ENCODE measurements at regions not wholly inside any gene's neighbourhood (a gene's known extent, or its start where the extent isn't known, plus 50 kb on each side); places are given as distances from the start of the nearest gene placed in this dataset.
"Not testable (repeated sequence)": the region's sequence is repeated elsewhere in the genome, so short reads cannot be mapped to it uniquely, and the experiment has no call there.

GRCh38 chr16:26983426-26983825 lies 83.3 kb upstream of the C16orf82 start:
- H3K4me1 Mint-ChIP-seq, result no peaks in the 10 kb centered on the region
- H3K27me3 Mint-ChIP-seq, result peaks cover 28% of the 10 kb centered on the region
- H3K9me3 ChIP-seq (ENCODE audit: control insufficient read depth, low read length, poor library complexity, severe bottlenecking), result no peaks in the 10 kb centered on the region
- no peak overlapping the region for H3K27ac Mint-ChIP-seq
- no peak overlapping the region for H3K4me3 Mint-ChIP-seq
- no peak for DNase-seq
- ATAC-seq, result no peak
- peaks cover 2% of the 10 kb centered on the region for H3K36me3 Mint-ChIP-seq (ENCODE audit: low read depth)

DNA sequence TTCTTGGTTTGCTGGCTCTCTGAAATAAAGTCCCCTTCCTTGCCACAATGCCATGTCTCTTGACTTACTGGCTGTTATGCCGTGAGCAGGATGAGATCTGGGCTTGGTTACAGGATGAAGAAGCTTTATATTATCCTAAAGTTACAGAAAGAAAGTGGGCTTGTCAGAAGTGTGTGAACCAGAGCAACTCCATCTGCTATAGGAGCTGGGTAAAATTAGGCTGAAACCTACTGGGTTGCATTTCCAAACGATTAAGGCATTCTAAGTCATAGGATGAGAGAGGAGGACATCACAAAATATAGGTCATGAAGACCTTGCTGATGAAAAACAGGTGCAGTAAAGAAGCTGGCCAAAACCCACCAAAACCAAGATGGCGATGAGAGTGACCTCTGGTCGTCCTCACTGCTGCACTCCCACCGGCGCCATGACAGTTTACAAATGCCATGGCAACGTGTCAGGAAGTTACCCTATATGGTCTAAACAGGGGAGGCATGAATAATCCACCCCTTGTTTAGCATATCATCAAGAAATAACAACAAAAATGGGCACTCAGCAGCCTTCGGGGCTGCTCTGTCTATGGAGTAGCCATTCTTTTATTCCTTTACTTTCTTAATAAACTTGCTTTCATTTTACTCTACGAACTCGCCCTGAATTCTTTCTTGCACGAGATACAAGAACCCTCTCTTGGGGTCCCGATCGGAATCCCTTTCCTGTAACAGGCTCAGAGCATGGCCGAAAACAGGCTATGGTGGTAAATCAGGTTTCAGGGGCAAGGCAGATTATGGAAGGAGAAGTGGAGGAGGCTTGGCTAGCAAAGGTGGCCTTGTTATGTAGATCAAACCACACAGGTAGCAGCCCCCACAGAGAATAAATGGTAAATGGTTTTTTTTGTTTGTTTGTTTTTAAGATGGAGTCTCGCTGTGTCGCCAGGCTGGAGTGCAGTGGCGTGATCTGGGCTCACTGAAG lies 81.3 kb upstream of the C16orf82 start:
- Mint-ChIP-seq H3K4me1 (no peaks in the 10 kb centered on the region), H3K27me3 (peaks cover 33% of the 10 kb centered on the region), H3K36me3 (ENCODE audit: low read depth) (no peaks in the 10 kb centered on the region), H3K4me3 (no peak overlapping the region), H3K27ac (no peak overlapping the region)
- DNase-seq, result no peak
- no peaks in the 10 kb centered on the region for H3K9me3 ChIP-seq (ENCODE audit: control insufficient read depth, low read length, poor library complexity, severe bottlenecking)
- no peak for ATAC-seq

- no peak overlapping the region for H3K4me3 Mint-ChIP-seq
- peaks cover 36% of the 10 kb centered on the region for H3K27me3 Mint-ChIP-seq
- no peaks in the 10 kb centered on the region for H3K9me3 ChIP-seq (ENCODE audit: control insufficient read depth, low read length, poor library complexity, severe bottlenecking)
- ATAC-seq (no peak), DNase-seq (no peak)
- H3K27ac Mint-ChIP-seq, result no peak overlapping the region
- peaks cover 3% of the 10 kb centered on the region for H3K4me1 Mint-ChIP-seq
- H3K36me3 Mint-ChIP-seq (ENCODE audit: low read depth), result no peaks in the 10 kb centered on the region
Observed at GRCh38 chr16:26987597-26988010, 79.1 kb upstream of the C16orf82 start.

- no peaks in the 10 kb centered on the region for H3K36me3 Mint-ChIP-seq (ENCODE audit: low read depth)
- H3K4me3 Mint-ChIP-seq, result no peak overlapping the region
- ATAC-seq (no peak), DNase-seq (no peak)
- H3K9me3 ChIP-seq (ENCODE audit: control insufficient read depth, low read length, poor library complexity, severe bottlenecking), result no peaks in the 10 kb centered on the region
- H3K27ac Mint-ChIP-seq, result no peak overlapping the region
- H3K4me1 Mint-ChIP-seq, result peaks cover 3% of the 10 kb centered on the region
- H3K27me3 Mint-ChIP-seq, result peaks cover 42% of the 10 kb centered on the region
Observed at GRCh38 chr16:26988186-26988585, 78.5 kb upstream of the C16orf82 start.

- not testable (repeated sequence) for H3K27ac Mint-ChIP-seq; DNase-seq; H3K36me3 Mint-ChIP-seq (ENCODE audit: low read depth); H3K9me3 ChIP-seq (ENCODE audit: control insufficient read depth, low read length, poor library complexity, severe bottlenecking); H3K4me3 Mint-ChIP-seq; ATAC-seq; H3K4me1 Mint-ChIP-seq
- peaks cover 55% of the 10 kb centered on the region for H3K27me3 Mint-ChIP-seq
Observed at GRCh38 chr16:26990384-26991120, 76.2 kb upstream of the C16orf82 start.

- ATAC-seq (no peak), DNase-seq (no peak)
- Mint-ChIP-seq H3K4me1 (peaks cover 3% of the 10 kb centered on the region), H3K36me3 (ENCODE audit: low read depth) (no peaks in the 10 kb centered on the region), H3K27me3 (peaks cover 54% of the 10 kb centered on the region), H3K27ac (no peak overlapping the region), H3K4me3 (no peak overlapping the region)
- no peaks in the 10 kb centered on the region for H3K9me3 ChIP-seq (ENCODE audit: control insufficient read depth, low read length, poor library complexity, severe bottlenecking)
Observed at GRCh38 chr16:26992666-26993349, 73.9 kb upstream of the C16orf82 start.

GRCh38 chr16:26993511-26993910 lies 73.2 kb upstream of the C16orf82 start:
- Mint-ChIP-seq H3K27ac (no peak overlapping the region), H3K36me3 (ENCODE audit: low read depth) (no peaks in the 10 kb centered on the region), H3K27me3 (peaks cover 59% of the 10 kb centered on the region), H3K4me3 (no peak overlapping the region), H3K4me1 (peaks cover 3% of the 10 kb centered on the region)
- no peaks in the 10 kb centered on the region for H3K9me3 ChIP-seq (ENCODE audit: control insufficient read depth, low read length, poor library complexity, severe bottlenecking)
- DNase-seq (no peak), ATAC-seq (no peak)

- Mint-ChIP-seq H3K4me1 (peaks cover 3% of the 10 kb centered on the region), H3K27me3 (peaks cover 64% of the 10 kb centered on the region), H3K36me3 (ENCODE audit: low read depth) (no peaks in the 10 kb centered on the region), H3K27ac (no peak overlapping the region), H3K4me3 (no peak overlapping the region)
- no peaks in the 10 kb centered on the region for H3K9me3 ChIP-seq (ENCODE audit: control insufficient read depth, low read length, poor library complexity, severe bottlenecking)
- ATAC-seq, result no peak
- DNase-seq, result no peak
Observed at GRCh38 chr16:26993963-26994362, 72.8 kb upstream of the C16orf82 start.

DNA sequence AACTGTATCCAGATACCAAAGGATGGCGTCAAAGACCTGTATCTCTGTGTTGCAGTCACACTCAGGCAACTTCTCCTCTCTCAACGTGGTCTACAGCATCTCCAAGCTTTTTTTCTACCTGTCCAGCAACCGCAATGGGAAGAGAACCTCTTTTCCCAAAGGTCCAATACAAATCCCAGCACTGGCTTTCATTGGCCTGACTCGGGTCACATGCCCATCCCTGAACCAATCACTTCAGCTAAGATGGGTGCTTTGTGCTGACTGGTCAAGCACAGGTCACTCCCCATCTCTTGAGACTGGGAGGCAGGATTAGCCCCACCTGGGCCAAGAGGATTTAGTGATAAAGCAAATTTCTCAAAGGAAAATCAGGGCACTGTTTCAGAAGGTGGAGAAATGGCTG lies 71.2 kb upstream of the C16orf82 start:
- Mint-ChIP-seq H3K27me3 (peaks cover 61% of the 10 kb centered on the region), H3K36me3 (ENCODE audit: low read depth) (no peaks in the 10 kb centered on the region)
- no peak for ATAC-seq

DNA sequence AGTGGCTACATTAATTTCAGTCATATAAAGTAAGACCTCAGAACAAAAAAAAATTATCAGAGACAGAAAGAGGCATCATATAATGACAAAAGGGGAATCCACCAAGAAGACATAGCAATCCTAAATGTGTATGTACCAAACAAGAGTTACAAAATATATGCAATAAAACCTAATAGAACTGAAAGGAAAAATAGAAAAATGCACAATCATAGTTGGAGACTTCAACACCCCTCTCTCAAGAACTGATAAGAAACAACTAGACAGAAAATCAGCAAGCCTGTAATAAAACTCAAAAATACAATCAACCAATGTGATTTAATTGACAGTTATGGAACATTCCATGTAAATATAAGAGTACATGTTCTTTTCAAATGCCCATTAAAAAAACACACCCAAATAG lies 61.3 kb upstream of the C16orf82 start:
- Mint-ChIP-seq H3K4me1 (no peaks in the 10 kb centered on the region), H3K27me3 (peaks cover 45% of the 10 kb centered on the region), H3K36me3 (ENCODE audit: low read depth) (peaks cover 4% of the 10 kb centered on the region), H3K4me3 (no peak overlapping the region), H3K27ac (no peak overlapping the region)
- no peak for DNase-seq
- ATAC-seq, result no peak
- no peaks in the 10 kb centered on the region for H3K9me3 ChIP-seq (ENCODE audit: control insufficient read depth, low read length, poor library complexity, severe bottlenecking)

More for the DNA sequence above, 71.2 kb upstream of the C16orf82 start:
- no peaks in the 10 kb centered on the region for H3K9me3 ChIP-seq (ENCODE audit: control insufficient read depth, low read length, poor library complexity, severe bottlenecking)
- peaks cover 3% of the 10 kb centered on the region for H3K4me1 Mint-ChIP-seq
- no peak overlapping the region for H3K27ac Mint-ChIP-seq
- H3K4me3 Mint-ChIP-seq, result no peak overlapping the region
- DNase-seq, result no peak
